22Rv1 (cell line): ENCODE measurements at regions not wholly inside any gene's neighbourhood (a gene's known extent, or its start where the extent isn't known, plus 50 kb on each side); places are given as distances from the start of the nearest gene placed in this dataset.

ENCODE experiments used
- H3K27ac ChIP-seq: fragments of 450-650 bp; 2 replicates; pipeline ENCODE4 v1.5.1; 2017
- ZFX ChIP-seq: fragments of 450-650 bp; IDR thresholded peaks from 2 replicates; pipeline ENCODE4 v1.6.1; 2017; ENCODE audit warnings: antibody characterized with exemption, borderline replicate concordance
- TF ChIP-seq, protein P1 (sequence below): fragments of 450-650 bp; IDR thresholded peaks from 2 replicates; pipeline ENCODE4 v1.5.1; 2017; ENCODE audit warnings: mild to moderate bottlenecking

DNA sequence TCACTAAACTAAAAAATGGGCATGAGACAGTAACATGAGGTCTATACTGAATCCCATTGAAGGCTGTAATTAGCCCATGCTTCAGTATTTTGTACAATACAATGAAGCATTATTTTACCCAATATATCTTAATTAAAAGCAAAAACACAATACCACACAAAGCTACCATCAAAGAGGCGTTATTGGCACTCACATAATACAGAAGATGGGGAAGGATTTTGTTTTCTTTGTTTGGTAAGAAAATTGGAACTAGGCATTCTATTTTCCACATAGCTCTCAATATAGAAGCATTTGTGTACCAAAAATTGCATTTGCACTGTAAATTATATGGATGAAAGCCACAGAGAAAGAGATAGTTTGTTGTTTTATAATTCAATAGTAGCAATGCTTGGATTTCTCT is 761.0 kb downstream of the EFNA5 start:
- no peak overlapping the region for H3K27ac ChIP-seq

DNA sequence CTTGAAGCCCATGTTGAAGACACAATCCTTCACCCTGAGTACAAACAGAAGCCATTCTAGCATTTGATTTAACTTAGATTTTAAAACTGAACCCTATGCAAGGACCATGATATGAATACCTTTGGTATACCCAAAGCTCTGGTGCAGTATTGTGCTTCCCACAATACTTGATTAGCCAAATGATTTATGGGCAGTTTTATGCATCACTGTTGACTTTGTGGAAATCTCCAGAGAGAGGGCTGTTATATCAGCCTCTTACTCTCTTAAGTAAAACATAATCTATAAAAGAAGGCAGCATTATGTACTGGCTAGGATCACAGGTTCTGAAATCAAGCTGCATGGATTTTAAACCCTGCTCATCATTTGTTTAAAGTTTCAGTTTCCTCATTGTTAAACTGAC is 762.8 kb downstream of the EFNA5 start:
- TF ChIP-seq, protein P1, sequence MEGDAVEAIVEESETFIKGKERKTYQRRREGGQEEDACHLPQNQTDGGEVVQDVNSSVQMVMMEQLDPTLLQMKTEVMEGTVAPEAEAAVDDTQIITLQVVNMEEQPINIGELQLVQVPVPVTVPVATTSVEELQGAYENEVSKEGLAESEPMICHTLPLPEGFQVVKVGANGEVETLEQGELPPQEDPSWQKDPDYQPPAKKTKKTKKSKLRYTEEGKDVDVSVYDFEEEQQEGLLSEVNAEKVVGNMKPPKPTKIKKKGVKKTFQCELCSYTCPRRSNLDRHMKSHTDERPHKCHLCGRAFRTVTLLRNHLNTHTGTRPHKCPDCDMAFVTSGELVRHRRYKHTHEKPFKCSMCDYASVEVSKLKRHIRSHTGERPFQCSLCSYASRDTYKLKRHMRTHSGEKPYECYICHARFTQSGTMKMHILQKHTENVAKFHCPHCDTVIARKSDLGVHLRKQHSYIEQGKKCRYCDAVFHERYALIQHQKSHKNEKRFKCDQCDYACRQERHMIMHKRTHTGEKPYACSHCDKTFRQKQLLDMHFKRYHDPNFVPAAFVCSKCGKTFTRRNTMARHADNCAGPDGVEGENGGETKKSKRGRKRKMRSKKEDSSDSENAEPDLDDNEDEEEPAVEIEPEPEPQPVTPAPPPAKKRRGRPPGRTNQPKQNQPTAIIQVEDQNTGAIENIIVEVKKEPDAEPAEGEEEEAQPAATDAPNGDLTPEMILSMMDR = no peak
- no peak for TF ChIP-seq ZFX
- H3K27ac ChIP-seq = no peak overlapping the region

More for the DNA sequence above, 761.0 kb downstream of the EFNA5 start:
- TF ChIP-seq ZFX = no peak
- TF ChIP-seq, protein P1 = no peak

DNA sequence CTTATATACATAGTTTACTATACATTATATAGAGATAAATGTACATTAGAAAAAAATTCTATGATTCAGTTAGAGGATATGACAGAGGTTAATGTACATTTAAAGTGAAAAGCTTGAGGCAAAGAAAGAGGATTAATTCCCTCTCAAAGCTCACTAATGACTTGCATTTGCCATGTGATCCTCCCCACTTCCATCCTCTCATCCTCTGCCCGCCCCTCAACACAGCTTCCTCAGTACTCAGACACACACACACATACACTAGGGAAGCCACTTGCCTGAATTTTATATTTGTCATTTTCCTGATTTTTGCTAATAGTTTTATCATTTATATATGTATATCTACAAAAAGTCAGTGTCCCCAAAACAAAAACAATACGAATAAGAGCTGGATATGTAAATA is 764.5 kb downstream of the EFNA5 start:
- TF ChIP-seq, protein P1 = no peak
- no peak for TF ChIP-seq ZFX
- H3K27ac ChIP-seq = no peak overlapping the region

DNA sequence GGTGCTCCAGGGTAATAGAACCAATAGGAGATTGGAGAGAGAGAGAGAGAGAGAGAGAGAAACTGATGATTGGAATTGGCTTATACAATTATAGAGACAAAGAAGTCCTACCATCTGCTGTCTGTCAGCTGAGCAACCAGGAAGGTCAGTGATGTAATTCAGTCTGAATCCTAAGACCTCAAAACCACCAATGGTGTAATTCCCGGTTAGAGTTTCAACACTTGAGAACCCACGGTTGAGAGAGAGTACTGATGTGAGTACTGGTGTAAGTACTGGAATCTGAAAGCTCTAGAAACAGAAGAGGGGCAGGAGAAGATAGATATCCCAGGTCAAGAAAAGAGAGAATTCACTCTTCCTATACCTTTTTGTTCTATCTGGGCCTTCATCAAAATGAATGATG is 775.8 kb downstream of the EFNA5 start:
- TF ChIP-seq, protein P1 = no peak
- no peak for TF ChIP-seq ZFX
- no peak overlapping the region for H3K27ac ChIP-seq

DNA sequence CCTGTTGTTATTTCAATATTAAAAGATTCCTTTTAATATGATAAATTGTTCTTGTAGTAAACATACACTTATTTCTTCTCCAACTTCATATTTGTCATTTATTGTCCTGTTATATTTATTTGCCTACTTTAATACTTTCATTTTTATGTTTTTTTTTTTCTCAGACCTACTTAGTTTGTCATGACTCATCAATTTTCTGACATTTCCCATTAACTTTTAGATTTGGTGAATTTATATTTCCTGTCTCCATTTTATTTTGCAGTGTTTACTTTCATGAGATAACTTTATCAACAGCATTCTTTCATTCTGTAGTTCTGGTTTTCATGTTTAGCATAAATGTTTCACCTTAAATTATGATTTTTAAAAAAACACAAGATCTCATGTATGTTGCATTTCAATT is 788.7 kb downstream of the EFNA5 start:
- no peak for TF ChIP-seq ZFX
- TF ChIP-seq, protein P1 = no peak
- H3K27ac ChIP-seq = no peak overlapping the region

DNA sequence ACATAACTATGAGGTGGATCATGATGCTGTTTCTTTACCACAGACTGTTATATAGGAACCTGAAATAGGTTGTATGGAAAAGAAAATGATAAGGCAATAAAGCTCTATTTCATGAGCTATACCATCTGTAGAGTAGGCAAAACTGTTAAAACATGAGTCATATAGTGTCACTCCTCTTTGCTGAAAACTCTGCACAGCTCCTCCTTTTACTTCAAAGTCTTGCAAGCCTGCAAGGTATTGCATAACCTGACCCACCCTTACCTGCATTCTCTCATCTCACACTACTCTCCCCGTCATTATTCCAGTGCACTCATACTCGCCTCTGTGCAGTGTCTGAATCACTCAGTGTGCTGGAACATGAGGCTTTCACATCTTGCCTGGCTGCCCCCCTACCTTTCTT is 790.1 kb downstream of the EFNA5 start:
- TF ChIP-seq, protein P1 = no peak
- no peak for TF ChIP-seq ZFX

DNA sequence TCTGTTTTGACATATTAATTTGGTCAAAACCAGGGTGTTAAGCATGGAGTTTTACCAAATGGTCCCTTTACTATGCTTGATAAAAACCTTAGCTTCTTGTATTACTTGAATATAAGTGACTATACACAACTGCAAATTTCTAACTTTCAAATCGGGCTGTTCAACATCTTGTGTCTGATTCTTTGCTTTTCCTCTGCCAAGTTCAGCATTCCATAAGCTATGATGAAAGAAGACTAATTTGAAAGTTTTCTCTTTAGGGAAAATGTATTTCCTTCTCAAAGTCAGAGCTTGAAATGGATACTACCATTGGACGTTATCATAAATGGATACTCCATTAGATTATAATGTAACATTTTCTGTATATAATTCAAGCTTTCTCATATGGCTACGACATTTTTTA is 792.9 kb downstream of the EFNA5 start:
- no peak for TF ChIP-seq ZFX
- TF ChIP-seq, protein P1 = no peak
- no peak overlapping the region for H3K27ac ChIP-seq

More for the DNA sequence above, 790.1 kb downstream of the EFNA5 start:
- no peak overlapping the region for H3K27ac ChIP-seq
